SK-N-MC (cell line): ENCODE measurements at regions not wholly inside any gene's neighbourhood (a gene's known extent, or its start where the extent isn't known, plus 50 kb on each side); places are given as distances from the start of the nearest gene placed in this dataset.

Experiments used
- EZH2 ChIP-seq: fragments of 200-600 bp; sonication (generic); IDR thresholded peaks from one replicate; pipeline ENCODE4 v1.6.1; 2017; ENCODE audit warnings: antibody characterized with exemption
- POLR2AphosphoS5 ChIP-seq: IDR thresholded peaks from 2 replicates; pipeline ENCODE4 v1.6.1; 2012; ENCODE audit warnings: mild to moderate bottlenecking, low read depth, low read length, borderline replicate concordance

DNA sequence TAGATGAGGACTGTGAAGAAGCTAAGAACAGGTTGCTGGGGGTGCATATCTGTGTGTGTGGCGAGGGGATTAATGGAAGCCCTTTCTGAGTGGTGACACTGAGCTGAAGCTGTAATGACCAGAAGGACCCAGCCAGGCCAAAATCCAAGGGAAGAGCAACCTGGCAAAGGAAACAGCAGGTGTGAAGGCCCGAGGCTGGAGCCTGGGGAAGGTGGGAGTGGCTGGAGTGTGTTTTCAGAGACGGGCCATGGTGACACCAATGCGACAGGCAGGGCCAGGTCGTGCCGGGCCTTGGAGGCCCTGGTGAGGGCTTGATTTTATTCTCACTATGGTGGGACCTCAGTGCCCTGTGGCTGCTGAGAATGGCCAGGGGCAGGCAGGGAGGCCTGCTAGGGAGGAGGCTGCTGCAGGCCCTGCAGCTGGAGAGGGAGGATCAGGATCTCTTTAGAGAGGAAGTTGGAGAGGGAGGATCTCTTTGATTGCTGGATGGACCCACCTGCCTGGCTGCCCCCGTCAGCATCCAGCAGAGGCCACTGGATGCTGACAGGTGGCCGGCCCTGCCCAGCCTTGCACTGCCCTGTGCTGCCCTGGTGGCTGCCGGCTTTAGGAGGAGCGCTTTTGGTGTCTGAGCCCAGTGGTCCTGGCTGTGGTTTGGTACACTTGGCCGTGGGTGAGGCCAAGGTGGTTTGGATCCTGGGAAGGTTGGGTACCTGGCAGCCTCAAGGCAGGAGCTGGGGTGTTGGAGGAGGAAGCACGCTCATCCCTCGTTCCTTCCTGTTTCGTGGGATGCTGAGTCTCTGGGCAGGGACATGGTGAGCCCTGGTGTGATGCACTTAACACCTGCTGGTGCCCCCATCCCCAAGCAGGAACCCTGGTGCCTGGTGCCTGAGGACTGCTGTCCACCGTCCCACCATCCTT lies 188.3 kb downstream of the SEC14L1 start:
- no peak for TF ChIP-seq EZH2
- TF ChIP-seq POLR2AphosphoS5 = no peak
